ENCODE measurements at regions not wholly inside any gene's neighbourhood (a gene's known extent, or its start where the extent isn't known, plus 50 kb on each side); places are given as distances from the start of the nearest gene placed in this dataset.
"Not testable (repeated sequence)": the region's sequence is repeated elsewhere in the genome, so short reads cannot be mapped to it uniquely, and the experiment has no call there.

DNA sequence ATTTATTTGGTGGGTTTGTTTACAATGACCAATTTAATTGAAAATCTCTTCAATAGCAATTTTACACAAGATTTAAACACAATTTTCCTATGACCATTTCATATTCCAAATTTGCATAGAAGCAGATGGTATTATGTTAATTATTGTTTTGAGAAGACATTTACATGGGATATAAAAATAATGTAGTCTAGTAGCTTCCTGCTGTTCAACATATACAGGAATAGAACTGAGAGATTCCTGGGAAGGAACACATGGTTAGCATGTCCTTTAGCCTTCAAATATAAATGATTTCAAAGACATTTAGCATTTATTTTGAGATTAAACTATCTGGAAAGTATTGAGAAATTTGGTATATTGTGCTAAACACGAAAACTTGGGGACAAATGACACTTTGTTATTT lies 129.6 kb downstream of the KCNE4 start:
- FAIRE-seq, result no peak

DNA sequence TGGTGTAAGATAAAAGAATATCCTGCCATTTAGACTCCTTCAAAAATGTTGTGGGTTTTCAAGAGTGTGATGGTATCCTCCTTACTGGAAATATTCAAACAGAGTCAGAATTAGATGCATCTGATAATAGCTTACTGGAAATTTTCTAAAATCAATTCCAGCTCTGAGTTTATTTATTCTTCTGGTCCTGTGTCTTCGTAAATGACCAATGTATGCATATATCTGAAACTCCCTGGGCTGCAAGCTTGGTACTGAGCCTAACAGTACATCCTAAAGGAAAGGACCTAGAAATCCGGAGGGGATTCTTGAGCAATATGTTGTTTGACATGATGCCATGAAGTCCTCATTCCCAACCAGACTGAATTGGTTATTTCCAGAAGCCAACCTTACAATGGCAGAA lies 130.4 kb downstream of the KCNE4 start:
- FAIRE-seq, result no peak

DNA sequence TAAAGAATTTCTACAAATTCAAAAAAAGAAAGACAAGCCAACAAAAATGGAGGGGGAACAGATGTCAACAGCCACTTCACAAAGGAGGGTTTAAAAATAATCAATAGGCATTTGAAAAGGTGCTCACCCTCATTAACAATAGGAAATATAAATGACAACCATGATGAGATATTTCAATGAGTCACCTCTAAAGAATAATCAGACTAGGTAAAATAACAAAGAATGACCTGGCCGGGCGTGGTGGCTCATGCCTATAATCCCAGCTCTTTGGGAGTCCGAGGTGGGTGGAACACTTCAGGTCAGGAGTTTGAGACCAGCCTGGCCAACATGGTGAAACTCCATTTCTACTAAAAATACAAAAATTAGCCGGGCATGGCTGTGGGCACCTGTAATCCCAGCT lies 133.6 kb downstream of the KCNE4 start:
- no peak for FAIRE-seq

DNA sequence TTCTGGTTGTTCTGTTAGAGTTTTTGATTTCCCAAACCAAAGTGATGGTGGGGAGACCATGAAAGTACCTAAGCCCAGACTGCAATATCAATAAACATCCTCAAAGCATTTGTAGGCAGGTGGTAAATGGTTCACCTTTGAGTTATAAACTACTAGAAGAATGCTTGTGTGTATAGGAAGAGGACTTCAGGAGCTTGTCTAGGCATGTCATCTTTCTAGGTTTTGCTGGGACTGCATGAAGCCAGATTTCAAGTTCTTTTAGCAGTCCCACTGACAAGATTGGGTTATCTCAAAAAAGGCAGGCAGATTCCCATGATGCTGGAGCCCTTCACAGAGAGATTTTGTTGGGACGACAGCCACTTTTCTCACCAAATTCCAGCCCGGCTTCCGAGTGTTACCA lies 135.3 kb downstream of the KCNE4 start:
- no peak for FAIRE-seq

DNA sequence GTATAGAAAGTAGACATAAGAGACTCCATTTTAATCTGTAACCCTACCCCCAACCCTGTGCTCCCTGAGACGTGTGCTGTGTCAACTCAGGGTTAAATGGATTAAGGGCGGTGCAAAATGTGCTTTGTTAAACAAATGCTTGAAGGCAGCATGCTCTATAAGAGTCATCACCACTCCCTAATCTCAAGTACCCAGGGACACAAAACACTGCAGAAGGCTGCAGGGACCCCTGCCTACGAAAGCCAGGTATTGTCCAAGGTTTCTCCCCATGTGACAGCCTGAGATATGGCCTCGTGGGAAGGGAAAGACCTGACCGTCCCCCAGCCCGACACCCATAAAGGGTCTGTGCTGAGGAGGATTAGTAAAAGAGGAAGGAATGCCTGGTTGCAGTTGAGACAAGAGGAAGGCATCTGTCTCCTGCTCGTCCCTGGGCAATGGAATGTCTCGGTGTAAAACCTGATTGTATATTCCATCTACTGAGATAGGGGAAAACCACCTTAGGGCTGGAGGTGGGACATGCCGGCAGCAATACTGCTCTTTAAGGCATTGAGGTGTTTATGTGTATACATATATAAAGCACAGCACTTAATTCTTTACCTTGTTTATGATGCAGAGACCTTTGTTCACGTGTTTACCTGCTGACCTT lies 138.7 kb downstream of the KCNE4 start:
- FAIRE-seq, result not testable (repeated sequence)

DNA sequence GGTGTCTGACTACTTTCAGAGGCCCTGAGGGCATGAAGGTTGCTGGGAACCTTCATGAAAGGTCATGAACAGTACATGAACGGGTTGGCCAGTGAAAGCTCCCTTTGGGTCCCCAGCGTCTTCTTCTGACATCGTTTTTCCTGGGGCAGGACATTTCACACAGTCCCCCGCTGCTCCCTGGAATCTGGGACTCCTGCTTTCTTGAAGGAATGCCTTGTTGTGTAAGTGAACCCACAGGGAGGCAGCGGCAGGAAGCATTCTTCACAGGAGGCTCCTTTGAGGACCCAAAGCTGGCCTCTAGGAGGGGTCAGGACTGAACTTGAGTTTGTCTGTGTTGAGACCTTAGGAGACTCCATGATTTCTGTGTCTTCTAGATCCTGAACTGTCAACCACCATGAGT lies 144.3 kb downstream of the KCNE4 start:
- no peak for FAIRE-seq

DNA sequence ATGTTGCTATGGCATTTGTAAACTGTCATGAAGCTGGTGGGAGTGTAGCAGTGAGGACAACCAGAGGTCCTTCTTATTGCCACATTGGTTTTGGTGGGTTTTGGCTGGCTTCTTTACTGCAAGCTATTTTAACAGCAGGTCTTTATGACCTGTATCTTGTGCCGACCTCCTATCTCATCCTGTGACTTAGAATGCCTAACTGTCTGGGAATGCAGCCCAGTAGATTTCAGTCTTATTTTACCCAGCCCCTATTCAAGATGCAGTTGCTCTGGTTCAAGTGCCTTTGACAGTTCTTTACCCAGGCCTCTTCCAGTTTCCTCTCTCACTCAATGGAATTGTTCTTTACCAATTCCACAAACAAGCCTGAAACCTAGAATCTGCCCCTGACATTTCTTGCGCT lies 145.1 kb downstream of the KCNE4 start:
- FAIRE-seq, result no peak

DNA sequence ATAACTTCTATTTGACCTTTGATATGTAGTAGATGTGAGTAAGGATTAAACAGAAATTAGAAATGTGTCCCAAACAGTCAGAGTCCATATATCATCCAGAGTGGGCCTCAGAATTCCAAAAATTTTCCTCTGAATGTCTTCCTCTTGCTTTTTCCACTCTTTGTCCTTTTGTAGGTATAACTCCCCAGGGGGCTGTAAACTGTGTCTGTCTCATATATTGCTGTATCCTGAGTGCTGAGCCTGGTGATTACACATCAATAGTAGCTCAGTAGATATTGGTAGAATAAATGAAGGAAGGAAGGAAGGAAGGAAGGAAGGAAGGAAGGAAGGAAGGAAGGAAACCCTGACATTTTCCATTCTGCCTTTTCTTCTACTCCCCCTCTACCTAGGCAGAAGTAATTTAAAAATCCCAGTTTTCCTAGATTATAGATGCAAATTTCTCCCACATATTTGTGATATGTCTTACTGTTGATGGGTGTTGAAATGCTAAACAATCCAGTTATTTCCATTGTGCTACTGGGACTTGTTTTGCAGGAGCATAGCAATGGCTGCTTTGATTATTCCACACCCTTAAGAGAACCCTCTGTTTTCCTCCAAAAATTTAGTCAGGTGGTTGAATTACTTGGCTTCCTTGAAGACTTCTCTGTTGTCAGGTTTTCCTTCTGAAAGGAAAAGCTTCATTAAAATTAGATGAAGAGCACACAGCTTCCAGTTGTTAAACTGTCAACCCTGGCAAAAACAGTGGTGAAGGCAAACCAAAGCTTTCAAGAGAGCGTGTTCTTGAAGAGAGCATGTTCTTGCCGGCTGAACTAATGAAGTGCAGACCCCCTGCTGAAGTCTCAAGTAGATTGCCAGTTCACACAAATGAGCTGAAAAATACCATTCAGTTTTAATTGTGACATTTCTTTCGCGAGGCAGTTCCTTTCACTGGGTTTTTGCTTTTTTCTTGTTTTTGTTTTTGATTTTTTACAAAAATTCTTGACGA lies 147.8 kb downstream of the KCNE4 start:
- no peak for FAIRE-seq

DNA sequence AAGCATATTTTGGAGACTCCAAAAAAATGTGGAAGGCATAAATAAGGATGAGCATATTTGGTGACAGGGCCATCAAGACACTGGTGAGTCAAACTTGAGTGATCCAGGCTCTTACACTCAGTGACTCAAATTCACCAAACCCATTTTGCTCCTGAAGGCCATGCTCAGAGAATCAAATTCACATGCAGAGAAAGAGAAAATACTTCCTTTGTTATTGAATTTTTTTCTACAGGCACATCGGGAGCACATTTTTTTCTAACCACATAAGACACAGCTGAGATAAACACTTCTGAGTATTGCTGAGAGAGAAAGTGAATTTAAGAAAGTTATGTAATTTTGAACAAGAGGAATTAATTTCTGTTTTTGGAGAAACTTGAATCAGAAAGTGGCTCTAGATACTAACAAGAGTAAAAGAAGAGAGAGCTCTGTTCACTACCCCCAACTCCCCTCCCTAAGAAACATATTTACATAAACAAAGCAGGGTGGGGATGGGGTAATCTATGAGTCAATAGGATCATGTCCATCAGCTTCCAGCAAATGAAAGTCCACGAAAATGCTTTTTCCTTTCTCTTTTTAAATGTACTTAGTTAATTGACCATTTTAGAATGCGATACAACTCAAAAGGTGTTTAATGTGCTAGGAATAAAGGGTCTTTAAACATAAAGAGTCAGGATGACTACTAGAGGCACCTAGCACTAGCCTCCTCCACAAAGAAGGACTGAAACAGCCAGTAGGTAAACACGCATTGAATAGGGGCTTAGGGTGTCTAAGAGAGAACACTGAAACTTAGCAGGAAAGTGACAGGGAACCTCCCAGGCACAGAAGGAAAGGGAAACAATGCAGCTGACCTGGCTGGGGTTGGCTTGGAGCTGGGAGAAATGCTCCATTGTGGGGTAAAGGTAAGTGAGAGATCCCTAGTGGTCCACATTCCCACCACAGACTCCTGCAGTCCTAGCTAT lies 152.3 kb downstream of the KCNE4 start:
- no peak for FAIRE-seq

DNA sequence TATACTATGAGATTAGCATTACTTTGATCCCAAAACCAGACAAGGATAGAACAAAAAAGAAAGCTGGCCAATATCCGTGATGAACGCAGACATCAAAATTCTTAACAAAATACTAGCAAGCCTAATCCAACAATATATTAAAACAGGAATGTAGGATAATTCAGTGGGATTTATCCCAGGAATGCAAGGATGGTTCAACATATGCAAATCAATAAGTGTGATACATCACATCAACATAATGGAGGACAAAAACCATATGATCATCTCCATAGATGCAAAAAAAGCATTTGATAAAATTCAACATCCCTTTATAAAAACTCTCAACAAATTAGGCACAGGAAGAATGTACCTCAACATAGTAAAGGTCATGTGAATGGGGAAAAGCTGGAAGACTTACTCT lies 158.5 kb downstream of the KCNE4 start:
- FAIRE-seq, result no peak

DNA sequence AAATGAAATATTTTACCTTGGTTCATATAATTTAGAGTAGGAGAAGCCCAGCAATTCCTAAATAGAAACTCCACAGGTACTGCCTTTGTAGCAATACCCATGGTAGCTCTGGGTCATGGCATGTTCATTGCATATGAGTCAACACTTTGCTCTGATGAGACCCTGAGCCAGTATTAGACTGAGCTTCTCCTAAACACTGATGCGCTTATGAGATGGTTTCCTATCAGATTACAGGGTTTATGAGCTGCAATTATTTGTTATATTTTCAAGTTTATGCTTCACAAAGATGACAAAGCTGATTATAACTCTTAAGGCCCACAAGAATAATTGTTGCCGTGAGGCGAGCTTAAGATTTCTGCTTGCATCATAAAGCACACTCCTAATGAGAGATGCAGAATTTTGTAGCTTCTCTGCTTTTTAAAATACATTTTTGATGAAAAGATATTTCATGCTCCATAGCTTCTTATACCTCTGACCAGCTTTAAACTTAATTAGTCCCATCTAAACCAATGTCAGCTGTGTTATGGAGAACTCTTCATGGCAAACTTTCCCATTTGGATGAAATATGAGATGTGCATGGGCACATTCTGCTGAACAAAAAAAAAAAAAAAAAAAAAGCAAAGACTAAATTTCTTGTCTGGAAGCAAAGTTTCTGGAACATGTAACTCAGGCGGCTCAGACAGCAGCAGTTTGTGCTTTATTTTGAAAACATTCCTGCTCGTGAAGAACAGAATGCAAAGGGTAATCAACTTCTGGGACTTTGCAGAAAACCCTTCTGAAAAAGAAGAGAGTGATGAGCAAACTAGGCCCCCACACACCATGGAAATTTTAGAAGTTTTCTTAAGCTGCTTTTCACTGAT lies 162.6 kb downstream of the KCNE4 start:
- FAIRE-seq, result no peak

DNA sequence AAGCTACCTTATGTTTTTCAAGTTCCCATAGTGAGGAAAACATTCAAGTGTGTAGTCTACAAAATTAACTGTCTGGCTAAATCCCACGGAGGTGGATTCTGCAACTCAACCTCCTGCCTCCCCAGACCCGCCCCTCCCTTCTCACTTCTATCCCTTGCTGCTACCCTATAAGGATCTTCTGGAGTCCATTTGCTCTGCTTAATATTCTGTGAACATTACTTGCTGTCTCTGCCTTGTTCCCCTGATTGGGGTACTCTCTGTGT lies 163.2 kb downstream of the KCNE4 start:
- FAIRE-seq, result no peak

DNA sequence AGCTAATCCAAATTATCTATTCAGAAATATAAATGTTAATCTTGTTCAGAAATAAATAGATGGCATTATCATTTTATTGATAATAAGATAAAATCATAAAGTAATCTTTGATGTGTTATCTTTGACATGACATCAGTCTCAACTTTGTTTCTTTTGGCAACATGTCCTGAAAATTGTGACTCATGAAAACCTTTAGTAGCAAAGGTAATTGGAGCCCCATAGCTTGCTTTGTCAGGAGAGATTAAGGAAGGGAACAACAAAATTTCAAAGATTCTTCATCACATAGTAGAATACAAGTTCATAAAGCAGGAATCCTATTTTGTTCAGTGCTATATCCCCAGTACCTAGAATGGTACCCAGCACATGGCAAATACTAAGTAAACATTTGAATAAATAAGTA lies 165.4 kb downstream of the KCNE4 start:
- peak; percentile 41 for FAIRE-seq

DNA sequence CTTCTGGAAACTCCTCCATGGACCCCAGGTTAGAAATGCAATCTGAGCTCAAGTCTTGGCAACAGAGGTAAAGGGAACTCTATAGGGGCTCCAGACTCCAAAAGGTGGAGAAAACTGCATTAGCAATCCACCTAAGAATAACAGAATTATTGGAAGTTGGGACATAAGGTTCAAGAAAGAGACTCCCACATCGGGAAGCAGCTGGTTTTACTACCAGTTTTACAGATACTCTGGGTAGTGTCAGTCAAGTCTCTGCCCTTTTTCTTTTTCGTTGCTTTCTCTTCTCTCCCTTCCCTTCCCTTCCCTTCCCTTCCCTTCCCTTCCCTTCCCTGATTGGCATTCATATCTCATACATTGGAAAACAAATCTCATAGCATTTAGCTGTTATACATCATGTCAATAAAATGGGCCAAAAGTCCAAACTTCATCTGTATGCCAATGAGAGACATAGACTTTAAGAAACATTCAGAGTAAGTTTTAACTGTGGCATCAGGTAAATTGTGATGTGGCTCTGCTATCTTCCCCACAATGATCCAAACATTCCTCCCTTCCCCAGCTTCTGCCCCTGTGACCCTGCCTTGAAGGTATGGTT lies 166.7 kb downstream of the KCNE4 start:
- no peak for FAIRE-seq

DNA sequence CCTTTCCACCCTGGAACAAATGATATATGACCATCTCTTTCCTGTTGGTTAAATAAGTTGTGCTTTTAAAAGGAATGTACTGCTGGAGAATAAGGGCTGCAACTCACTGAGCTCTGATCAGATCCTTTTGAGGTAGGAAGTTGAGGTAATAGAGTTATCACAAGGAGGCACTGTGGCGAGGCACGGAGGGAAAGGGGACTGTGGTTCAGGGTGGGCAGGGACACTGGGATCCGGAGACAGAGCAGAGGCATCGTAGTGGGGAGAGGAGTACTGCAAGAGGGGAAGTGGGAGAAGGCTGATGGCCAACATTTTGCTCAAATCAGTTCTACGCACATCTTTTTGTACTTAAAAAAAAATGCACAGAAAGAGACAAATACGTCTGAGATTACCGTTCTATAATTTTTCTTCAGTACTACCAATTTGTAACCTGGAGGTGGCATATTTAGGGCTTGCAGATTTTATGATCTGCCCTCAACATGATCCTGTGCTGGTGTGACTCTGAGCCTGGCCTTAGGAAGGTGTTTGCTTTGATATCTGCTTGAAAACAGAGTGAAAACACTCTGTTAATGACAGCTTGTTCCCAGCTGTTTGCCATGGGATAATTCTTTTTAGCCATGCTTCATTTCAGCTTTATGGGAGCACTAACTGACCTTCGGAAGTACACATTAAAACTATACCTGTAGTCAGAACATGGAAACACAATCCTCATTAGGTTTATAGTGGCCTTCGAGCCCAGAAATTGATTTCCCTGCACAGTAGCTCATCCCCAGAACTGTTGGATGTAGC lies 168.1 kb downstream of the KCNE4 start:
- FAIRE-seq, result peak; percentile 41

DNA sequence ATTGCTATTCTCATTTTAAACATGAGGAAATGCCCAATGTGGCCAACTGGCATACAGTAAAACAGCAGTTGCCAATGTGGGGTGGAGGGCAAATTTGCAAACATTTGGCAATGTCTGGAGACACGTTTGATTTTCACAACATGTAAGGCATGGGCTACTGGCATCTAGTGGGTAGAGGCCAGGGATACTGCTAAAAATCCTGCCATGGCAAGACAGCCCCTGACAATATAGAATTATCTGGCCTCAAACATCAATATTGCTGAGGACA lies 168.6 kb downstream of the KCNE4 start:
- no peak for FAIRE-seq

DNA sequence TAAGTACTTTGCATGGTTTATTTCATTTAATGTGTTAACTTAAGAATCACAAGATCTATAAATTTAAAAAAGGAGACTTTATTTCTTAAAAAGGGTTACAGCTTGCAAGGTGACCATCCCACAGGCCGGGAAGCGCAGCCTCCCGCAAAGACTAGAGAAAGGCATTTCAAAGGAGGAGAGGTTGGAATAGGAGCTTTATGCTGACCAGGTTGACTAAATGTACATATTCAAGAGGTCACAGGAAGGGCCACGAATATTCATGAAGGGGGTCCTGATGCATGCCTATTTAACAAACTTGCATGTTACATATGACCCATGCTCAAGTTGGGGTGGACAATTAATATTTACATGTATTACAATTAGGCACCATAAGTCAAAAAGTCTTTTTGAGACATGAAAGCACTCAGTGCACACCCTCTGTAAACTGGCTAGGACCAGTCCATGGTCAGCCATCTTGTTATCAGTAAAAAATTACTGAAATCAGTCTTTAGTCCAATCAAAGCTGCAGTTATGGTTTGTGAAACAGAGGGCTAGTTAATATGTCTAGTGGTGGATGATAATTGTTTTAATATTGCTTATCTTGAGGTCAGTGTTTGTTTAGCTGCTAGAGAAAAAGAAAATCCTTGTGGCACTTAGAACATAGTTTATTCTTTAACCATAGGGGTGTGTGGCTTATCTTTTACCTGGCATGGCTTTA lies 169.3 kb downstream of the KCNE4 start:
- peak; percentile 92 for FAIRE-seq

DNA sequence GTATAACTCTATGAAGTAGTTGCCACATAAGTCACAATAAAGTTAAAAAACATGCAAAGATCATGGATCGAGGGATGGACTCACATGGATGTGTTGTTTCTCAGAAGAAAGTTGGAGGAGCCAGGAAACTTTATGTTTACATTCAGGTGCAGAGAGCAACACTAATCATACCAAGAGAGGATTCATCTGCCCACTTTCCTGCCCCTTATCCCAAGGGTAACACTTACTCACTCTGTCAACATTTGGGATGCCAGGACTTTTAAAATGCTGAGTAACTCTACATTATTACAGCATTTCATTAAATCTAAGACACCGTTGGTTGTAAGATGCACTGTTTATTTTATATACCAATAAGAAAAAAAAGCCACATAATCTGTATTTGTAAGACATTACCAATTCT lies 170.4 kb downstream of the KCNE4 start:
- peak; percentile 24 for FAIRE-seq

DNA sequence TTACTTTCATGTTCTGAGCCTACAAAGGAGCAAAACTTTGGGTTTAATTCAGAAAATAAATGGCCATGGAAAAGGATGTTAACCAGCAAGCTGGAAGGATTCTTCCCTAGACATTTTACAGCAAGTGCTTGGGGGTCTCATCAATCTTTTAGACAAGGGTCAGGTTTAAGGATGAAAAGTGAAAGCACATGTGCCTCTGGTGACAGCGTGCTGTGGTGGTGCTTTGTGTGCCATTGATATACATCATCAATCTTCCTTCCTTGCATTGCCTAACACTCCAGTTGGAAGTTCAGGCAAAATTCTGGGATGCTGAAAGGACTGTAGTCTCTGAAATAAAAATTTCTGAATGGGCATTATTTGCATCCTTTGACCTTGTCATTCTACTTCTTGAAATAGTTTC lies 171.2 kb downstream of the KCNE4 start:
- FAIRE-seq, result no peak

DNA sequence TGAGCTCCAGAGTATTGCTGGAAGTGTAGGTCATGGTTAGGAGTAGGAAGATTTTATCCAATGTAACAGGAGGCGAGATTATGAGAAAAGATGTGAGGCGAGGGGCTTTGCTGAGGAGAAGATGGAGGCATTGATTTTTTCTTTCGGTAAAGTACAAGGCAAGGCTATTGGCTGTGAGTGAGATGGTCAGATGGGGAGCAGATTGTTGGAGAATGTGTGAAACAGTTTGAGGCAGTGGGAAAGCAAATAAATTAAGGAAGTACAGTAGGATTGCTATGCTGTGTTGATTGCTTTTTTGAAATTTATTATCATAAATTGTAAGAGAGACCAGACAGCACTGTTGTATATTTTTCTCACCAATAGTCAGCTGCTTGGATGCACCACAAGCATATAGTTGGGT lies 173.3 kb downstream of the KCNE4 start:
- no peak for FAIRE-seq

DNA sequence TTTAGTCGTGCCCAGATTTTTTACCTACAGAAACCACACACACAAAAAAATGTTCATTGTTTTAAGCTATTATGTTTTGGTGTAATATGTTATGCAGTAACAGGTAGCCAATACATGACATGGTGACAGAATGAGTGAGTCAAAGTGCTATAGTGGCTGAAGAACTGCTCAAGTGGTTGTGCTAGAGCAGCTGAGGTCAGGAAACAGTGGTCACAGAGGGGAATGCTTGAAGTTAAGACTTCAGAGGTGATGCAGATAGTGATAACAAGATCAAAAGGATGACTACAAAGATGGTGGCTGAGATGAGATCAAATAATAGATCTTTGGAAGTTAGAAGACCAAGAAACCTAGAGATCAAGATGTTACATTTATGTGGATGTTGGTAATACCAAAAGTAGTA lies 174.3 kb downstream of the KCNE4 start:
- FAIRE-seq, result no peak
